C4-2B (cell line): ENCODE measurements at regions not wholly inside any gene's neighbourhood (a gene's known extent, or its start where the extent isn't known, plus 50 kb on each side); places are given as distances from the start of the nearest gene placed in this dataset.

Source experiments
- ZFX ChIP-seq: fragments of 450-650 bp; IDR thresholded peaks from 2 replicates; pipeline ENCODE4 v1.6.1; 2017
- TF ChIP-seq, protein P1 (sequence below): fragments of 450-650 bp; conservative IDR thresholded peaks from 2 replicates; pipeline ENCODE4 v1.5.1; 2017; ENCODE audit warnings: mild to moderate bottlenecking

DNA sequence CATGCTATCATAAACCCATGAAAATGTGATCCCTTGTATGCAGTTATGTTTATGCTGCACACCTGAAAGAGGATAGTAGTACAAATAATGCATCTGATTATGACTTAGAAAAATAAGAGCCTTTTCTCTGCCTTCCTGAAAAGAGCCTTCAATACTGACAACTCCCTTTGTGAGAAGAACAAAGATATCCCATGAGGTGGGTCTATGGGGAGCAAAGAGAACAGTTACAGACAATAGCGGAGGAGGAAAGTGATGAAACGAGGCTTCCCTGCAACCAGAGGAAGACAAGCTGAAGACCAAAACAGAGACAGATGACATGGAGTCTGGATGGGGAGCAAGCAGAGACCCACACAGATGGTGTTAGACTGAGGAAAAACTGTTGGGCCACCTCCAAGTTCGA is 598.3 kb upstream of the PLXNA2 start:
- TF ChIP-seq, protein P1, sequence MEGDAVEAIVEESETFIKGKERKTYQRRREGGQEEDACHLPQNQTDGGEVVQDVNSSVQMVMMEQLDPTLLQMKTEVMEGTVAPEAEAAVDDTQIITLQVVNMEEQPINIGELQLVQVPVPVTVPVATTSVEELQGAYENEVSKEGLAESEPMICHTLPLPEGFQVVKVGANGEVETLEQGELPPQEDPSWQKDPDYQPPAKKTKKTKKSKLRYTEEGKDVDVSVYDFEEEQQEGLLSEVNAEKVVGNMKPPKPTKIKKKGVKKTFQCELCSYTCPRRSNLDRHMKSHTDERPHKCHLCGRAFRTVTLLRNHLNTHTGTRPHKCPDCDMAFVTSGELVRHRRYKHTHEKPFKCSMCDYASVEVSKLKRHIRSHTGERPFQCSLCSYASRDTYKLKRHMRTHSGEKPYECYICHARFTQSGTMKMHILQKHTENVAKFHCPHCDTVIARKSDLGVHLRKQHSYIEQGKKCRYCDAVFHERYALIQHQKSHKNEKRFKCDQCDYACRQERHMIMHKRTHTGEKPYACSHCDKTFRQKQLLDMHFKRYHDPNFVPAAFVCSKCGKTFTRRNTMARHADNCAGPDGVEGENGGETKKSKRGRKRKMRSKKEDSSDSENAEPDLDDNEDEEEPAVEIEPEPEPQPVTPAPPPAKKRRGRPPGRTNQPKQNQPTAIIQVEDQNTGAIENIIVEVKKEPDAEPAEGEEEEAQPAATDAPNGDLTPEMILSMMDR = no peak
- TF ChIP-seq ZFX = no peak
